NB4 (cell line): ENCODE measurements at regions not wholly inside any gene's neighbourhood (a gene's known extent, or its start where the extent isn't known, plus 50 kb on each side); places are given as distances from the start of the nearest gene placed in this dataset.
"Not testable (repeated sequence)": the region's sequence is repeated elsewhere in the genome, so short reads cannot be mapped to it uniquely, and the experiment has no call there.

ENCODE experiments used
- DNase-seq: peaks from one replicate; pipeline ENCODE4 v3.0.0; 2010; ENCODE audit warnings: low read depth
- H3K4me3 ChIP-seq: one replicate; pipeline ENCODE4 v1.5.1; 2011; ENCODE audit warnings: mild to moderate bottlenecking, low read depth, low read length, moderate library complexity
- CTCF ChIP-seq: IDR thresholded peaks from one replicate; pipeline ENCODE4 v1.5.1; 2012; ENCODE audit warnings: low read depth, low read length
- MAX ChIP-seq: IDR thresholded peaks from 2 replicates; pipeline ENCODE4 v1.6.1; 2011; ENCODE audit warnings: low read depth, low read length
- MYC ChIP-seq: IDR thresholded peaks from 2 replicates; pipeline ENCODE4 v1.6.1; 2011; ENCODE audit warnings: low read depth, low read length
- POLR2A ChIP-seq: IDR thresholded peaks from 2 replicates; pipeline ENCODE4 v1.6.1; 2011; ENCODE audit warnings: mild to moderate bottlenecking; ENCODE audit not compliant: insufficient read length; ENCODE audit errors: extremely low read depth

GRCh38 chr6:56888687-56889086 lies 66.2 kb upstream of the BEND6 start:
- TF ChIP-seq MAX (no peak), POLR2A (no peak), CTCF (no peak), MYC (no peak)

GRCh38 chr6:56887086-56887485 lies 67.8 kb upstream of the BEND6 start:
- no peak overlapping the region for H3K4me3 ChIP-seq
- no peak for TF ChIP-seq POLR2A
- no peak for TF ChIP-seq MYC
- no peak for TF ChIP-seq MAX
- no peak for TF ChIP-seq CTCF
- no peak for DNase-seq

More at GRCh38 chr6:56888687-56889086, 66.2 kb upstream of the BEND6 start:
- H3K4me3 ChIP-seq, result no peak overlapping the region
- no peak for DNase-seq

- DNase-seq, result no peak
- TF ChIP-seq MYC (no peak), POLR2A (no peak), MAX (no peak), CTCF (no peak)
- no peak overlapping the region for H3K4me3 ChIP-seq
These were observed 77.0 kb upstream of the BEND6 start for GRCh38 chr6:56877922-56878321.

GRCh38 chr6:56875961-56876360 lies 78.9 kb upstream of the BEND6 start:
- no peak for TF ChIP-seq MYC
- no peak for TF ChIP-seq POLR2A
- TF ChIP-seq MAX, result no peak
- TF ChIP-seq CTCF, result no peak
- no peak overlapping the region for H3K4me3 ChIP-seq
- no peak for DNase-seq

- H3K4me3 ChIP-seq, result no peak overlapping the region
- TF ChIP-seq CTCF (no peak), POLR2A (no peak), MAX (no peak), MYC (no peak)
These were observed 79.4 kb upstream of the BEND6 start for GRCh38 chr6:56875523-56875922.

GRCh38 chr6:56874328-56874727 lies 80.6 kb upstream of the BEND6 start:
- H3K4me3 ChIP-seq, result no peak overlapping the region
- no peak for TF ChIP-seq POLR2A
- TF ChIP-seq CTCF, result no peak
- TF ChIP-seq MYC, result no peak
- no peak for DNase-seq

More at GRCh38 chr6:56875523-56875922, 79.4 kb upstream of the BEND6 start:
- DNase-seq, result no peak

GRCh38 chr6:56870053-56870452 lies 84.9 kb upstream of the BEND6 start:
- DNase-seq, H3K4me3 ChIP-seq: not testable (repeated sequence)
